Caco-2 (cell line): ENCODE measurements at regions not wholly inside any gene's neighbourhood (a gene's known extent, or its start where the extent isn't known, plus 50 kb on each side); places are given as distances from the start of the nearest gene placed in this dataset.

ENCODE experiments used
- BruUV-seq: library from RNA; stranded (reverse); fragments of 400-500 nt; replicated peaks from 2 replicates; lab custom pipeline; 2021; lab: Mats Ljungman, UMichigan
- CTCF ChIA-PET: fragments of 300-600 bp; sonication (Branson Sonifier 250); formaldehyde crosslinking; loops from one replicate; lab custom pipeline; 2022; ENCODE audit warnings: antibody characterized with exemption; lab: Charles Lee
- POLR2A ChIA-PET: fragments of 300-600 bp; sonication (Branson Sonifier 250); formaldehyde crosslinking; loops from one replicate; lab custom pipeline; 2022; ENCODE audit warnings: antibody characterized with exemption; lab: Charles Lee
- DNase-seq, 2 experiments: peaks; one replicate each; pipeline versions ENCODE4 v3.0.0 to v3.0.0-alpha.2; 2020 to 2022
- H3K27me3 ChIP-seq: replicated peaks from 2 replicates; pipeline ENCODE4 v1.6.0; 2011; ENCODE audit warnings: low read length; ENCODE audit not compliant: control insufficient read depth, insufficient read depth
- H3K36me3 ChIP-seq: 2 replicates; pipeline ENCODE4 v1.5.1; 2011; ENCODE audit warnings: low read length; ENCODE audit not compliant: control insufficient read depth, insufficient read depth
- H3K4me1 ChIP-seq: fragments of 250-450 bp; sonication (Bioruptor Pico); 2 replicates; pipeline ENCODE4 v1.5.1; 2020; ENCODE audit warnings: mild to moderate bottlenecking
- H3K4me3 ChIP-seq: 2 replicates; pipeline ENCODE4 v1.5.1; 2011; ENCODE audit warnings: low read depth, mild to moderate bottlenecking, control low read depth, low read length
- H3K9me3 ChIP-seq: fragments of 250-450 bp; sonication (Bioruptor Pico); 2 replicates; pipeline ENCODE4 v1.5.1; 2020; ENCODE audit warnings: mild to moderate bottlenecking, moderate library complexity
- H3K27ac Mint-ChIP-seq: one replicate; pipeline ENCODE4 v1.8.0; 2022; ENCODE audit warnings: mixed read lengths; ENCODE audit not compliant: unreplicated experiment
- H3K27me3 Mint-ChIP-seq: one replicate; pipeline ENCODE4 v1.8.0; 2022; ENCODE audit warnings: mixed read lengths; ENCODE audit not compliant: insufficient read depth, unreplicated experiment
- H3K36me3 Mint-ChIP-seq: one replicate; pipeline ENCODE4 v1.8.0; 2022; ENCODE audit warnings: mild to moderate bottlenecking, mixed read lengths; ENCODE audit not compliant: insufficient read depth, unreplicated experiment
- H3K4me1 Mint-ChIP-seq: one replicate; pipeline ENCODE4 v1.8.0; 2022; ENCODE audit warnings: low read depth, mixed read lengths; ENCODE audit not compliant: unreplicated experiment
- H3K4me3 Mint-ChIP-seq: one replicate; pipeline ENCODE4 v1.8.0; 2022; ENCODE audit warnings: mild to moderate bottlenecking, moderate library complexity, mixed read lengths; ENCODE audit not compliant: unreplicated experiment
- H3K9me3 Mint-ChIP-seq: one replicate; pipeline ENCODE4 v1.8.0; 2022; ENCODE audit warnings: mixed read lengths; ENCODE audit not compliant: unreplicated experiment
- intact Hi-C: fragments of 100-400 bp; cut with micrococcal nuclease; formaldehyde crosslinking; loops from one replicate; pipeline ENCODE4 v1.10.0; 2022; ENCODE audit not compliant: unreplicated experiment
- TF ChIP-seq, protein P1 (sequence below), 2 experiments: fragments of 200-600 bp in 1 of 2; IDR thresholded peaks; 1 replicate in 1 of 2; 2 replicates in 1 of 2; pipeline versions ENCODE4 v1.5.1 to v1.8.0; 2011 to 2022; ENCODE audit warnings: antibody characterized with exemption in 1 of 2, control low read depth in 1 of 2, inconsistent platforms in 1 of 2, low read depth in 1 of 2, low read length in 1 of 2, mild to moderate bottlenecking in 1 of 2, moderate library complexity in 1 of 2; ENCODE audit not compliant: insufficient read depth in 1 of 2, severe bottlenecking in 1 of 2, unreplicated experiment in 1 of 2

DNA sequence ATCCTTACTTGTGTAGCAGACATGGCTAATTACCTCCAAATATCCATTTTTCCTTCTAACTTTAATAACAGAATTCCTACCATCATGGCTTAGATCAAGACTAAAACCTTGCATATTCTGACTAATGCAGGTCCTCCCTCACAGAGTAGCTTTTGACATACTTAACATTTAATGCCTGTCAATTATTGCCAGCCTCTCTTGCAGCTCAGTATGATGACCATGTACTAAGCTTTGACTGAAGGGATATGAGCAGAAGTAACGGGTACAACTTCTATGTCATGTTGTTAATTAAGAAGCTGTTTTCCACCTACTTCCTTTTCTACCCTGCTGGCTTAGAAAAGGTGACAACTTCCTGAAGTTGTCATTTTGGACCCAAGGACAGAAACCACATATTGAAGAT is 533.4 kb downstream of the PSAT1 start:
- TF ChIP-seq, protein P1, sequence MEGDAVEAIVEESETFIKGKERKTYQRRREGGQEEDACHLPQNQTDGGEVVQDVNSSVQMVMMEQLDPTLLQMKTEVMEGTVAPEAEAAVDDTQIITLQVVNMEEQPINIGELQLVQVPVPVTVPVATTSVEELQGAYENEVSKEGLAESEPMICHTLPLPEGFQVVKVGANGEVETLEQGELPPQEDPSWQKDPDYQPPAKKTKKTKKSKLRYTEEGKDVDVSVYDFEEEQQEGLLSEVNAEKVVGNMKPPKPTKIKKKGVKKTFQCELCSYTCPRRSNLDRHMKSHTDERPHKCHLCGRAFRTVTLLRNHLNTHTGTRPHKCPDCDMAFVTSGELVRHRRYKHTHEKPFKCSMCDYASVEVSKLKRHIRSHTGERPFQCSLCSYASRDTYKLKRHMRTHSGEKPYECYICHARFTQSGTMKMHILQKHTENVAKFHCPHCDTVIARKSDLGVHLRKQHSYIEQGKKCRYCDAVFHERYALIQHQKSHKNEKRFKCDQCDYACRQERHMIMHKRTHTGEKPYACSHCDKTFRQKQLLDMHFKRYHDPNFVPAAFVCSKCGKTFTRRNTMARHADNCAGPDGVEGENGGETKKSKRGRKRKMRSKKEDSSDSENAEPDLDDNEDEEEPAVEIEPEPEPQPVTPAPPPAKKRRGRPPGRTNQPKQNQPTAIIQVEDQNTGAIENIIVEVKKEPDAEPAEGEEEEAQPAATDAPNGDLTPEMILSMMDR (IDR thresholded peaks at IDR 0.05; ENCODE audit: insufficient read depth in 1 of 2, low read depth in 1 of 2, low read length in 1 of 2, severe bottlenecking in 1 of 2, unreplicated experiment in 1 of 2) = no peak
- H3K36me3 Mint-ChIP-seq = no peaks in the 10 kb centered on the region
- H3K27ac Mint-ChIP-seq = no peak overlapping the region
- no peaks in the 10 kb centered on the region for H3K27me3 Mint-ChIP-seq
- POLR2A ChIA-PET = no interaction called here
- BruUV-seq = no TSS peak
- no peak overlapping the region for H3K4me3 Mint-ChIP-seq
- H3K4me1 Mint-ChIP-seq = no peaks in the 10 kb centered on the region
- Histone ChIP-seq H3K4me3 (no peak overlapping the region), H3K9me3 (no peaks in the 10 kb centered on the region), H3K27me3 (no peaks in the 10 kb centered on the region), H3K4me1 (no peaks in the 10 kb centered on the region), H3K36me3 (no peaks in the 10 kb centered on the region)
- CTCF ChIA-PET = no interaction called here
- H3K9me3 Mint-ChIP-seq = no peaks in the 10 kb centered on the region
- no peak for DNase-seq
- intact Hi-C loops = no loop called here

DNA sequence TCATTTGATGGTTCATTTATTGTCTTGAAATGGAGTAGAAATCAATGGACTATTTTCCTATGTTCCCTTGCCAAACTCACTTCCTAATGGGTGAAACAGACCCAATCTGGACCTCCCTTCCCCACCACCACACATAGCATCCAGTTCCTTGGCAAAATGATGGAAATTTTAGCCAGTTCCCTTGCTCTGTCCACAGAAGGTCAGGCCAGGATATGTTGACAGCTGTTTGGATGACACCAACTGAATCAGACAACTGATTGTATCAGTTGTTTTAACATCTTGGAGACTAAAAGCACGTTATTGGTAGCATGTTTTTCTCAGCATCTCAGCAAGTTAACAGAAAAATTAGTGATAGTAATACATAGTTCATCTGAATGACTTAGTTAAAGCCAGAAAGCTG is 534.8 kb downstream of the PSAT1 start:
- no peak for DNase-seq
- Histone ChIP-seq H3K36me3 (no peaks in the 10 kb centered on the region), H3K4me3 (no peak overlapping the region), H3K4me1 (no peaks in the 10 kb centered on the region), H3K9me3 (no peaks in the 10 kb centered on the region), H3K27me3 (no peaks in the 10 kb centered on the region)
- Mint-ChIP-seq H3K9me3 (no peaks in the 10 kb centered on the region), H3K27me3 (no peaks in the 10 kb centered on the region), H3K4me3 (no peak overlapping the region), H3K27ac (no peak overlapping the region), H3K4me1 (no peaks in the 10 kb centered on the region), H3K36me3 (no peaks in the 10 kb centered on the region)
- ChIA-PET CTCF (no interaction called here), POLR2A (no interaction called here)
- intact Hi-C loops = no loop called here
- TF ChIP-seq, protein P1 (IDR thresholded peaks at IDR 0.05; ENCODE audit: insufficient read depth in 1 of 2, low read depth in 1 of 2, low read length in 1 of 2, severe bottlenecking in 1 of 2, unreplicated experiment in 1 of 2) = no peak
- BruUV-seq = no TSS peak

DNA sequence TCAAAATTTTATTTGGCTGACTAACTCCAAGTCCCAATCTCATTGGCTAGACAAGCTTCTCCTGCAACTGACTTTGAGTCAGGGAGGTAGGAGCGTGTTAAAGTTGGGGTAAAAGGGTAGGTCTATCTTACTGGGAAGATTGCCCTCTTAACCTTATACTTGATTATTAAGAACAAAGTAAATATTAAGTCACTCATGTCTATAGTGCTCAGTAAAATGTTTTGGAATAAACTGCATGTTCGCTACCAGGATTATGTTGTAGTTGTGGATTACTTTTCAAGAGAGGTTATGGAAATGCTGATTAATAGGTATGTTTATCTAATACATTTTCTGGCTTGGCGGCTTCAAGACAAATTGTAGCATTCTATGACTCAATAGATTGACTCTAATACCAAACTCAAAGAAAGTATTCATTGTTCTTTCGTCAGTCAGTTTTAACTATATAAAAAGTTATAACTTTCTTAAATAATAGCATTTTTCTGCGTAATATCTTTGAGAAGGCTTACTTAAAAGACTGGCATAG is 539.1 kb downstream of the PSAT1 start:
- no peak overlapping the region for H3K4me3 ChIP-seq
- H3K4me3 Mint-ChIP-seq = no peak overlapping the region
- ChIA-PET POLR2A (no interaction called here), CTCF (no interaction called here)
- intact Hi-C loops = no loop called here
- no TSS peak for BruUV-seq
- H3K9me3 ChIP-seq = no peaks in the 10 kb centered on the region
- no peaks in the 10 kb centered on the region for H3K4me1 Mint-ChIP-seq
- no peak for DNase-seq
- H3K27me3 Mint-ChIP-seq = no peaks in the 10 kb centered on the region
- H3K4me1 ChIP-seq = no peaks in the 10 kb centered on the region
- H3K9me3 Mint-ChIP-seq = no peaks in the 10 kb centered on the region
- H3K36me3 ChIP-seq = no peaks in the 10 kb centered on the region
- no peaks in the 10 kb centered on the region for H3K36me3 Mint-ChIP-seq
- TF ChIP-seq, protein P1 (IDR thresholded peaks at IDR 0.05; ENCODE audit: insufficient read depth in 1 of 2, low read depth in 1 of 2, low read length in 1 of 2, severe bottlenecking in 1 of 2, unreplicated experiment in 1 of 2) = no peak
- no peaks in the 10 kb centered on the region for H3K27me3 ChIP-seq
- no peak overlapping the region for H3K27ac Mint-ChIP-seq
